BLaER1 (cell line): ENCODE measurements at regions not wholly inside any gene's neighbourhood (a gene's known extent, or its start where the extent isn't known, plus 50 kb on each side); places are given as distances from the start of the nearest gene placed in this dataset.

Experiments
- H3K27ac ChIP-seq: shearing (Covaris generic); formaldehyde crosslinking; 2 replicates; pipeline ENCODE4 v1.8.1; 2022
- H3K27me3 ChIP-seq: shearing (Covaris generic); formaldehyde crosslinking; 2 replicates; pipeline ENCODE4 v1.8.1; 2022
- H3K36me3 ChIP-seq: shearing (Covaris generic); formaldehyde crosslinking; 2 replicates; pipeline ENCODE4 v1.8.1; 2022
- H3K4me1 ChIP-seq: shearing (Covaris generic); formaldehyde crosslinking; 2 replicates; pipeline ENCODE4 v1.8.1; 2022
- H3K4me2 ChIP-seq: shearing (Covaris generic); formaldehyde crosslinking; 2 replicates; pipeline ENCODE4 v1.8.1; 2022
- H3K4me3 ChIP-seq: shearing (Covaris generic); formaldehyde crosslinking; 2 replicates; pipeline ENCODE4 v1.8.1; 2022
- H3K9ac ChIP-seq: shearing (Covaris generic); formaldehyde crosslinking; 2 replicates; pipeline ENCODE4 v1.8.1; 2022
- H3K9me3 ChIP-seq: shearing (Covaris generic); formaldehyde crosslinking; 2 replicates; pipeline ENCODE4 v1.8.1; 2022
- H4K20me1 ChIP-seq: shearing (Covaris generic); formaldehyde crosslinking; 2 replicates; pipeline ENCODE4 v1.8.1; 2022
- Cebpa-rat ChIP-seq: shearing (Covaris generic); IDR thresholded peaks from 2 replicates; pipeline ENCODE4 v1.8.1; 2022

DNA sequence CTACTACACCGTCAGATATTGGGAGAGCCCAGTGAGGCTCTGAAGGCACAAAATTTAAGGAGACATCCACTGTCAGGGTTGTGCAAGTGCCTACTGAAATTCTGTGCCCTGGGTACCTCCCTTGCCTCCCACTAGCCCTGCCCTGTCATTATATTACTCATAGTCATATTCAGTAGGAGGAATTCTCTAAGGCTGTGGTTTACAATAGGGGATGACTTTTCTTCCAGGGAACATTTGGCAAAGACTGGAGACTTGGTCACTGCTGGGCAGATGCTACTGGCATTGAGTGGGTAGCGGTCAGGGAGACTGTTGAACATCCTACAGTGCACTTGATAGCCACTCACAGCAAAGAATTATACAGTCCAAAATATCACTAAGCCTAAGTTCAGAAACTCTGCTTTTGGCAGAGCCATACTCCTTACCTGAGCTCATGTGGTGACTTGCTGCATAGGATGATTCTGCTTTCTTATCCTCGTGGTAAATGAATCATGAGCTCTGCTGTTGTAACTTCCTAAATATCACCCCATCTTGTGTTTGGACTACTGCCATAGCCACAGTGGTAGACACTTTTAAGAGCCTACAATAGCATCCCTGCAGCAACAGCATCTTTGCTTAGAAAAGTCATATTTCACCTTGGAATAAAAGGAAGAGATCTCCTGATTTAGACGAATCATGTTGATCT lies 563.4 kb upstream of the PLXNA2 start:
- Histone ChIP-seq H3K4me3 (no peak overlapping the region), H3K9ac (no peak overlapping the region), H4K20me1 (no peaks in the 10 kb centered on the region), H3K27ac (no peak overlapping the region), H3K4me1 (no peaks in the 10 kb centered on the region), H3K9me3 (no peaks in the 10 kb centered on the region), H3K4me2 (no peak overlapping the region), H3K27me3 (no peaks in the 10 kb centered on the region), H3K36me3 (no peaks in the 10 kb centered on the region)
- TF ChIP-seq Cebpa-rat, result no peak

DNA sequence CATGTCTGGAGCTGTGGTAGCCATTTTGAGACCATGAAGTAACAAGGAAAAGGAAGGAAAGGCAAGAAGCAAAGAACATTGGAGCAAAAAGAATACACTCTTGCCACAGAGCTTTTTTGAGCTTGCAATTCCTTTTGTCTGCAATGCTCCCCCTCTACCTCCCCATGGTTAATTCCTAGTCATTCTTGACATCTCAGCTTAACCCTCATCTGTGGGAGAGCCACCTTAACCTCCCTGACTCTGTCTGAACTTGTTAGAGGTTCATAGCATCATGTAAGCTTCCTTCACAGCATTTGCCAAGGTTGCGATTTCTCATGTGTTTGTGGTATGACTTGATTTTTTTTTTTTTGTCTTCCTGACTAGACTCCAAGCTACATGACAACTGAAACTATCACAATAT lies 564.1 kb upstream of the PLXNA2 start:
- TF ChIP-seq Cebpa-rat, result no peak
- Histone ChIP-seq H3K36me3 (no peaks in the 10 kb centered on the region), H3K4me1 (no peaks in the 10 kb centered on the region), H3K9me3 (no peaks in the 10 kb centered on the region), H3K27me3 (no peaks in the 10 kb centered on the region), H3K27ac (no peak overlapping the region), H3K9ac (no peak overlapping the region), H3K4me3 (no peak overlapping the region), H4K20me1 (no peaks in the 10 kb centered on the region), H3K4me2 (no peak overlapping the region)

DNA sequence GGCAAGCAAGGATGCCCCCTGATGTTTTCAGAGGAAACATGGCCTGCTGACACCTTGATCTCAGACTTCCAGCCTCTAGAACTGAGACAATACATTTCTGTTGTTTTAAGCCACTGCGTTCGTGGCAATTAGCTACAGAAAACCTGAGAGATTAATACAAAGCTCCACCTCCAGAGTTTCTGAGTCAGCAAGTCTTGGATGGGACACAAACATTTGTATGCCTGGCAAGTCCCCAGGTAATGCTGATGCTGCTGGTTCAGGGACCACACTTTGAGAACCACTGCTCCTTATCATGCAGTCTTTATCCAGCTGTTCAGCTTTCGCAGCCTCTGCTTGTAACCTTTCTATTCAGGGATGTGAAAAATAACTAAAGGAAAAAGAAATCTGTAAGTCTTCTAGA lies 565.7 kb upstream of the PLXNA2 start:
- Histone ChIP-seq H3K9me3 (no peaks in the 10 kb centered on the region), H3K4me3 (no peak overlapping the region), H3K27me3 (no peaks in the 10 kb centered on the region), H3K27ac (no peak overlapping the region), H4K20me1 (no peaks in the 10 kb centered on the region), H3K36me3 (no peaks in the 10 kb centered on the region), H3K4me1 (no peaks in the 10 kb centered on the region), H3K4me2 (no peak overlapping the region), H3K9ac (no peak overlapping the region)
- TF ChIP-seq Cebpa-rat, result no peak

DNA sequence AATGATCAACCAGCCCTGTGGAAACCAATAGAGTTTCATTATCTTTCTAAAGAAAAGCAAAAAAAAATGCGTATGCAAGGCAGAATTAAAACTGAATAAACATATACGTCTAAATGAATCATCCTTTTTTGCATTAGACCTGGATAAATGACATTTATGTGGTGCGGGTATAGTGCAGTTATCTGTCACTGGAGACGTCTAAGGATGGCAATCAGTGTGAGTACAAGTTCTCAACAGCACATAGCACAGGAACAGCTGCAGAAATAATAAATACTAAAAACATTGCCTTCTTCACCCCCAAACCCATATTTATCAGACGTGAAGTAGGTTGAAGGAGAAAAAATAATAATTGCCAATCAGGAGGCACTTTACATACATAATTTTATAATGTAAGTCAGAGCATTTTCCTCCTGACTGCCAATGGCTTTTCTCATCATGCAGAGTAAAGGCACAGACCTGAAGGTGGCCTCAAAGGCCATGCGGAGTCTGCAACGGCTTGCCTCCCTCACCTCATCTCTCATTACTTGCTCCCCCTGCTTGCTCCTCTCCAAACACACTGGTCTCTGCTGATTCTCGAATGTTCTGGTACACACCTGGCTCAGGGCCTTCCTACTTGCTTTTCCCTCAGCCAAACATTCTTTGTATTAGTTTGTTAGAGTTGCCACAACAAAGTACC lies 574.7 kb upstream of the PLXNA2 start:
- no peak overlapping the region for H3K27ac ChIP-seq
- no peak for TF ChIP-seq Cebpa-rat
- no peaks in the 10 kb centered on the region for H4K20me1 ChIP-seq
- no peaks in the 10 kb centered on the region for H3K27me3 ChIP-seq
- H3K9me3 ChIP-seq, result no peaks in the 10 kb centered on the region
- H3K4me2 ChIP-seq, result no peak overlapping the region
- no peaks in the 10 kb centered on the region for H3K36me3 ChIP-seq
- H3K4me1 ChIP-seq, result no peaks in the 10 kb centered on the region
- H3K9ac ChIP-seq, result no peak overlapping the region
- no peak overlapping the region for H3K4me3 ChIP-seq

DNA sequence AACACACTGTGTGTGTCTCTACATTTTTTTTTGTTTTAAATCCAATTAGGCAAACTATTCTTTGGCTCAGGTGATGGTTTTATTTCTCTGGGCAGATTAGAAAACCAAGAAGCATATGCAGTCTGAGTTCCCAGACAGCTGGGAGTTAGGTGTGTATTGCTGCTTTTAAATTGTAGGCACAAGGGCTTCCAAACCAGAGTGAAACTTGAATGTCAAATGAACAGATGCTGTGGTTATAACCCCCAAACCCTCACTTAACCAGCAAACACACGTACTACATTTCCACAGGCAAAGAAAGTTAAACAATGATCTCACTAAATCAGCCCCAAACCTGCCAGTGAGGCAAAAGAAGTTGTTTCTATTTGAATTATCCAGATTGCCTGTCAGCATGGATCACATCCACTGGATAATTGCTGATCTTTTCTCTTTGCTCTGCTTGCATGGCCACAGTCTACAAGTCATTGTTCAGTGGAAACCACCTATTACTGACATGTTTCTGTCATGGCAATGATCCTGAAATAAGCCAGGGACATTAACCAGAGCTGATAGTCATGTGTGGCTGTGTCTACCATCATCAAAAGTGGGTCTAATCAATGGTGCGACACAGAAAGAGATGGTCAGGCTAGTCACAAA lies 576.5 kb upstream of the PLXNA2 start:
- H3K9ac ChIP-seq, result no peak overlapping the region
- TF ChIP-seq Cebpa-rat, result no peak
- no peak overlapping the region for H3K27ac ChIP-seq
- no peak overlapping the region for H3K4me3 ChIP-seq
- no peaks in the 10 kb centered on the region for H4K20me1 ChIP-seq
- no peak overlapping the region for H3K4me2 ChIP-seq
- H3K4me1 ChIP-seq, result no peaks in the 10 kb centered on the region
- H3K27me3 ChIP-seq, result no peaks in the 10 kb centered on the region
- no peaks in the 10 kb centered on the region for H3K36me3 ChIP-seq
- no peaks in the 10 kb centered on the region for H3K9me3 ChIP-seq

DNA sequence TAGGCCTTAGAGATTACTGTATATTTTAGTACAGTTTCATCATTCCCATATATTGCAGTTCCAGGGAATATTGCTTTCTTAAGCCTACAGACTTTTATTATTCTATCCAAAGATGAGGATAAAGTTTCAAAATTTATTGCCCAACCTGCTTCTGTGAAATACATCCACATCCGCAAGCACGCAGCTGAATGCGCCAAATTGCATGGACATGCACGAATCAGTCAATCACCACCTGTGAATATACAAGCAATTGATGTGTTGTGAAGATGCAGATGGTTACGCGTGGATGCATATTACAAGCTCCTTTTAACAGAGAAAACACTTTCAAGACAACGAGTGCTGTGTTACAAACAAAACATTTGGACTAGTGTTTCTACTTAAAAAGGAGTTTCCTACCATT lies 577.8 kb upstream of the PLXNA2 start:
- Histone ChIP-seq H3K36me3 (no peaks in the 10 kb centered on the region), H4K20me1 (no peaks in the 10 kb centered on the region), H3K4me3 (no peak overlapping the region), H3K9ac (no peak overlapping the region), H3K27ac (no peak overlapping the region), H3K27me3 (no peaks in the 10 kb centered on the region), H3K9me3 (no peaks in the 10 kb centered on the region), H3K4me1 (no peaks in the 10 kb centered on the region), H3K4me2 (no peak overlapping the region)
- no peak for TF ChIP-seq Cebpa-rat

DNA sequence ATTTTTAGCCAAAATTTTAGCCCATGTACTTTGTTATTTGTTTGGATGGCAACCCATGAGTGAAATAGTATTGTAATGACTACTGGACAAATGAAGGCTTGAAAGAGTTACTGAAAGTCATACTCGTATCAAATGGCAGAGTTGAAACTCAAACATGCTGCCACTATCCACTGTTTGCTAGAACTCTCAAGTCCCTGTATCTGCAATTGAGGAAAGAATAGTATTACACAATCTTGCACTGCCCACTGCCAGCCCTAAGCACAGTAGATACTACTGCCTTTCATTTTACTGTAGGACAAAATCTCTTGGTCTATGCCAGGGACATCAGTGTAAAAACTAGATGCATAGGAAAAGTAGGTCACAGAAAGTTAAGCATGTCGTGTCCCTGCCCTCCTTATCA lies 581.1 kb upstream of the PLXNA2 start:
- H3K4me1 ChIP-seq, result no peaks in the 10 kb centered on the region
- no peak overlapping the region for H3K27ac ChIP-seq
- H3K36me3 ChIP-seq, result no peaks in the 10 kb centered on the region
- no peaks in the 10 kb centered on the region for H3K27me3 ChIP-seq
- no peak overlapping the region for H3K4me3 ChIP-seq
- no peak overlapping the region for H3K4me2 ChIP-seq
- H3K9me3 ChIP-seq, result no peaks in the 10 kb centered on the region
- no peak for TF ChIP-seq Cebpa-rat
- H3K9ac ChIP-seq, result no peak overlapping the region
- no peaks in the 10 kb centered on the region for H4K20me1 ChIP-seq

DNA sequence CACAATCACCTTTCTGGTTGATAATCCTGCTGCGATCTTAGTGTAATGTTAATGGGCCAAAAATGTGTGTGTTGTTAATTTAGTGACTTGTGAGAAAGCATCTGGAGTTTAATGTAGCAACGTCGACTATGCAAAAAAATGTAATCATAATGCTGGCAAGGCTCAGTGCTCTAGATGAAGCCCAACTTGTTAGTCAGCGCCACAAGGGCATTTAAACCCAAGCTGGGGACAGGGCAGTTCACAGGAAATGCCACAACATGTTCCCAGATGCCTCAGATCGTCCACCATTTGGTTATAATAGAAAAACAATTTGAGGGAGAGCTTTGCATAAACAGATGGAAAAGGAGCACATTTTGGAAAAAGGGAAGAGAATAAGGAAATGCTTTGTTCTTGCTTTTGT lies 585.4 kb upstream of the PLXNA2 start:
- no peak for TF ChIP-seq Cebpa-rat
- Histone ChIP-seq H3K27ac (no peak overlapping the region), H3K9ac (no peak overlapping the region), H3K4me3 (no peak overlapping the region), H3K27me3 (no peaks in the 10 kb centered on the region), H3K9me3 (no peaks in the 10 kb centered on the region), H3K36me3 (no peaks in the 10 kb centered on the region), H3K4me1 (no peaks in the 10 kb centered on the region), H3K4me2 (no peak overlapping the region), H4K20me1 (no peaks in the 10 kb centered on the region)

DNA sequence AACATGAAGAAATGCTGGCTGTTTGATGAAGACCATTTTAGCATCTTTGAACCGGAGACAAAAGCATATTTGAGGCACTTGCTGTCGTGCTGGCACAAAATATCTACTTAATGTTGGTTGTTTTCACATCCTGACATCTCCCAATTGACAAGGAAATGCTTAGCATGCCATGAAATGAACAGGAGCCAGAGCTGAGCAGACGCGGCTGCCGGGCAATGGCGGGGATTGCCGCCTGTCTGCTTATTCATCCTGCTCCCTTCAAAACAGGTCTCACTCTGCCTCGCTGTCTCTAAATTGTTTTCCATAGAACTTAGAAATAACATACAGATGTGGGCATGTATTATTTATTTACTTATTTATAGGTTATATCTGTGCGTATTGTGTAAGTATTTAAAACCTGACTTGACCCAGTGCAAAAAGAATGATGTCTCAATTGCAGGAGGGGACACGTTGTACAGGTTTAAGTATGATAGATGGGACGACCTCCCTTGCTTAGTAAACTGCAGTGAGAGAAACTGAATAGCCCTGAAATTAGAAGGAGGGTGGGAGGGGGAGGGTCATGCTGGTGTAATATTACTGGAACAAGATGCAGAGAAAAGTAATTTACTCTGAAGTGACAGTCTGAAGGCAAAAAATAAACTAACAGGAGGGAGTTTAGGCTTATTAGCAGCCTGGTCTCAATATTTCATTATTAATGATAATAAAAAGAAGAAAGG lies 590.4 kb upstream of the PLXNA2 start:
- Histone ChIP-seq H3K9me3 (no peaks in the 10 kb centered on the region), H3K4me1 (no peaks in the 10 kb centered on the region), H3K4me2 (no peak overlapping the region), H3K36me3 (no peaks in the 10 kb centered on the region), H3K27ac (no peak overlapping the region), H3K4me3 (no peak overlapping the region), H3K27me3 (no peaks in the 10 kb centered on the region), H3K9ac (no peak overlapping the region), H4K20me1 (no peaks in the 10 kb centered on the region)
- no peak for TF ChIP-seq Cebpa-rat

DNA sequence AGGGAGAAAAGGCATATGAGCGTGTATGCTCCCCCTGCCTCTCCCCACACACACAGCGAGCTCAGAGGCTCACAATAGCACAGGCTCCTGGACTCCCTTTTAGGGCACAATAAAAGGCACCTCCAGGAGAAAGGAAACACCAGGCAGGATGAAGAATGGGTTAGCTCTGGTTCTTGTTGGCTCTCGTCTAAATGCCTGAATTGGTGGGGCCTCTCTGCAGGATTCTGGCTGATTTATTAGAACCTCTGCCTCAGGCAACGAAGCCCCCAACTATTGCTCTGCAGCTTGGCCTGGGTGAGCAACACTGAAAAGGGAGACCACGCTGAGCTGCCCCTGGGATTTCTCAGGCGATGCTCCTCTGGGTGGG lies 590.9 kb upstream of the PLXNA2 start:
- no peak for TF ChIP-seq Cebpa-rat
- H3K27ac ChIP-seq, result no peak overlapping the region
- no peaks in the 10 kb centered on the region for H3K9me3 ChIP-seq
- no peak overlapping the region for H3K4me2 ChIP-seq
- no peaks in the 10 kb centered on the region for H3K36me3 ChIP-seq
- H3K4me1 ChIP-seq, result no peaks in the 10 kb centered on the region
- no peak overlapping the region for H3K4me3 ChIP-seq
- no peaks in the 10 kb centered on the region for H4K20me1 ChIP-seq
- no peaks in the 10 kb centered on the region for H3K27me3 ChIP-seq
- H3K9ac ChIP-seq, result no peak overlapping the region
